GM06990 (cell line): ENCODE measurements at regions not wholly inside any gene's neighbourhood (a gene's known extent, or its start where the extent isn't known, plus 50 kb on each side); places are given as distances from the start of the nearest gene placed in this dataset.
"Not testable (repeated sequence)": the region's sequence is repeated elsewhere in the genome, so short reads cannot be mapped to it uniquely, and the experiment has no call there.

ENCODE experiments used
- DNase-seq: peaks from one replicate; pipeline ENCODE4 v3.0.0-alpha.2; 2011; ENCODE audit not compliant: insufficient read length; ENCODE audit errors: extremely low read depth
- H3K27me3 ChIP-seq: replicated peaks from 2 replicates; pipeline ENCODE4 v1.6.0; 2011; ENCODE audit warnings: low read length; ENCODE audit not compliant: control insufficient read depth, insufficient read depth
- H3K36me3 ChIP-seq: 2 replicates; pipeline ENCODE4 v1.5.1; 2011; ENCODE audit warnings: low read length; ENCODE audit not compliant: control insufficient read depth, insufficient read depth
- H3K4me3 ChIP-seq: replicated peaks from 2 replicates; pipeline ENCODE4 v1.5.1; 2011; ENCODE audit warnings: low read depth, mild to moderate bottlenecking, control low read depth, low read length
- TF ChIP-seq, protein P1 (sequence below): IDR thresholded peaks from 2 replicates; pipeline ENCODE4 v1.5.1; 2011; ENCODE audit warnings: low read length, control low read depth, mild to moderate bottlenecking, inconsistent platforms; ENCODE audit not compliant: insufficient read depth, poor library complexity, severe bottlenecking

DNA sequence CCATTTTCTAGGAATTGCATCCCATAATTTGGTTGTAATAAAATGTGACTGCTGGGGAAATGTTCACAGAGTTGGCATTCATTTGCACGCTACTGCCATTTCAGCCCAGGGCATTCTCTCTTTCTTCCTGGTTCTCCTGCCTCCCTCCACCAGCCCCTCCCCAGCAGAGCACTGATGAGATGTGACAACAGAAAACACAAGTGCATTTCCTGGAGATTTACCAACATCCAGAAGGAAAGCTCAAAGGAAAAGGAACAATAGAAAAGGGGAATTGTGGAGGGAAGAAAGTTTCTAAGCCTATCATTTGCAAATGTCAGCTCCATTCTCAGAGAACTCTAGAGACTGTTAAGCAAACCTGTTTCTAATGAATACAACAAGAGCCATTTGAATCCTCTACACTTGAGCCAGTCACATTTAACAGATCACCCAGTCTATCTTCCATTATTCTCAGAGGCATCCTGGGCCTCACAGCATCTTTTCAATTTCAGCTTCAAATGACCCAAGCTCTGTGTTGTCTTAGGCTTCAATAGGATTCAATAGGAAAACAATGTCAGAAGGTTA is 395.6 kb upstream of the PBX1 start:
- Histone ChIP-seq H3K4me3 (no peak overlapping the region), H3K27me3 (no peaks in the 10 kb centered on the region), H3K36me3 (no peaks in the 10 kb centered on the region)
- DNase-seq: no peak
- TF ChIP-seq, protein P1, sequence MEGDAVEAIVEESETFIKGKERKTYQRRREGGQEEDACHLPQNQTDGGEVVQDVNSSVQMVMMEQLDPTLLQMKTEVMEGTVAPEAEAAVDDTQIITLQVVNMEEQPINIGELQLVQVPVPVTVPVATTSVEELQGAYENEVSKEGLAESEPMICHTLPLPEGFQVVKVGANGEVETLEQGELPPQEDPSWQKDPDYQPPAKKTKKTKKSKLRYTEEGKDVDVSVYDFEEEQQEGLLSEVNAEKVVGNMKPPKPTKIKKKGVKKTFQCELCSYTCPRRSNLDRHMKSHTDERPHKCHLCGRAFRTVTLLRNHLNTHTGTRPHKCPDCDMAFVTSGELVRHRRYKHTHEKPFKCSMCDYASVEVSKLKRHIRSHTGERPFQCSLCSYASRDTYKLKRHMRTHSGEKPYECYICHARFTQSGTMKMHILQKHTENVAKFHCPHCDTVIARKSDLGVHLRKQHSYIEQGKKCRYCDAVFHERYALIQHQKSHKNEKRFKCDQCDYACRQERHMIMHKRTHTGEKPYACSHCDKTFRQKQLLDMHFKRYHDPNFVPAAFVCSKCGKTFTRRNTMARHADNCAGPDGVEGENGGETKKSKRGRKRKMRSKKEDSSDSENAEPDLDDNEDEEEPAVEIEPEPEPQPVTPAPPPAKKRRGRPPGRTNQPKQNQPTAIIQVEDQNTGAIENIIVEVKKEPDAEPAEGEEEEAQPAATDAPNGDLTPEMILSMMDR: no peak

DNA sequence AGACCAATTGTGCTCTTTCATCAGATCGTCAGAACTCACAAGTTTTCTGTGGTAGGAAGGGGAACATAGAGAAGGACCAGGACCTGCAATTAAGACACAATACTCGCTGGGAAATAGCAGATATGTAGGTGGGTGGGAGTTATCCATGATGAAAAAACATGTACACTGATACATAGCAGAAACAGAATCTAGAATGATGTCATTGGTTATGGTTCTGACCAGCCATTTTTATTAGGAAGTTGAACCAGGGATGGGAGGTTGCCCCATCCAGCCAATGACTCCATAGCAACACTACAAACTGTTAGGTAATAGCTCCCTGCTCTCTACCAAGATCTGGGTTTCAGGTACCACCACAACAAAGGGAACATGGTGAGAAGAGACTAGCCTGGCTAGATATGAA is 393.5 kb upstream of the PBX1 start:
- TF ChIP-seq, protein P1: no peak
- Histone ChIP-seq H3K4me3 (no peak overlapping the region), H3K27me3 (no peaks in the 10 kb centered on the region), H3K36me3 (no peaks in the 10 kb centered on the region)
- DNase-seq: no peak

DNA sequence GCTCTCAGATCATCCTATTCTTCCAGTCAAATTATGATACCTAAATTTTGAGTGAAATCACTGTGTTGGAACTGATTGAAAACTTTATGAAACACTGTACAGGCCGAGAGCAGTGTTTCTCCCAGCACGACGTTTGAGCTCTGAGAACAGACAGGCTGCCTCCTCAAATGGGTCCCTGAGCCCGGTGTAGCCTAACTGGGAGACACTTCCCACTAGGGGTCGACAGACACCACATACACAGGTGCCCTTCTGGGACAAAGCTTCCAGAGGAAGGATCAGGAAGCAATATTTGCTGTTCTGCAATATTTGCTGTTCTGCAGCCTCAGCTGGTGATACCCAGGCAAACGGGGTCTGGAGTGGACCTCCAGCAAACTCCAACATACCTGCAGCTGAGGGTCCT is 392.5 kb upstream of the PBX1 start:
- H3K27me3 ChIP-seq, DNase-seq, H3K36me3 ChIP-seq, H3K4me3 ChIP-seq: not testable (repeated sequence)

DNA sequence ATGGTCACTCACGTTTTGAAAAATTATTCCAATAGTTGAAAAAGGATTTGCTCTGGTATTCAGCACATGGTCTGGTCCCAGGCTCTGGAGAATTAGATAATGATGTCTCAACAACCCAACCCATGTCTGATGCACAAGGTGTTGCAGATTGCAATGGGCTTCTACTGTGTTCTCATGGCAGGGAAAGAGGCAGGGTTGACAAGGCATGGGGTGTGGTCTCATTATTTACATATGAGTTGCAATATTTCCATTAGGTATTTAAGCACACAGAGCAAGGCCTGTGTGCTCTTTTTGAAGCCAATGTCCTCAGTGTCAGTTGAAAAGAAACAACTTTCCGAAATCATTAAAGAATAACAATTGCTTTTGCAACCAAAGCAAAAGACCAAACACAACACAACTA is 381.9 kb upstream of the PBX1 start:
- DNase-seq: no peak
- Histone ChIP-seq H3K36me3 (no peaks in the 10 kb centered on the region), H3K4me3 (no peak overlapping the region), H3K27me3 (no peaks in the 10 kb centered on the region)
- TF ChIP-seq, protein P1: no peak

DNA sequence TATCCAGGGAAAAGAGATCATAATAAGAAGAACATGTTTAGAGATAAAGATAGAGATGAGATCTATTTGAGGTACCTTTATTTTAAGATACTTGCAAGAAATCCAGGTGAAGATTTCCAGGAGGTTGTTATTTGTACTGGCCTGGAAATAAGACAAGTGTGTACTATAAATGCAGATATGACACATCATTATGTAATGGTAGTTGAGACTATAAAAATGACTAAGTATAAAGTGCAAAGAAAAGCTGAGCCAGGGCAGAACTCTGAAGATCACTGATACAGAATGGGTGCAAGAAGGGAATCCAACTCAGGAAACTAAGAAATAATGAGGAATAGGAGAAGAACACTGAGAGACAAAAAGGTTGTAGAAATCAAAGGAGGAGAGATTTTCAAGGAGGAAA is 378.2 kb upstream of the PBX1 start:
- Histone ChIP-seq H3K27me3 (no peaks in the 10 kb centered on the region), H3K36me3 (no peaks in the 10 kb centered on the region), H3K4me3 (no peak overlapping the region)
- no peak for DNase-seq
- TF ChIP-seq, protein P1: no peak

DNA sequence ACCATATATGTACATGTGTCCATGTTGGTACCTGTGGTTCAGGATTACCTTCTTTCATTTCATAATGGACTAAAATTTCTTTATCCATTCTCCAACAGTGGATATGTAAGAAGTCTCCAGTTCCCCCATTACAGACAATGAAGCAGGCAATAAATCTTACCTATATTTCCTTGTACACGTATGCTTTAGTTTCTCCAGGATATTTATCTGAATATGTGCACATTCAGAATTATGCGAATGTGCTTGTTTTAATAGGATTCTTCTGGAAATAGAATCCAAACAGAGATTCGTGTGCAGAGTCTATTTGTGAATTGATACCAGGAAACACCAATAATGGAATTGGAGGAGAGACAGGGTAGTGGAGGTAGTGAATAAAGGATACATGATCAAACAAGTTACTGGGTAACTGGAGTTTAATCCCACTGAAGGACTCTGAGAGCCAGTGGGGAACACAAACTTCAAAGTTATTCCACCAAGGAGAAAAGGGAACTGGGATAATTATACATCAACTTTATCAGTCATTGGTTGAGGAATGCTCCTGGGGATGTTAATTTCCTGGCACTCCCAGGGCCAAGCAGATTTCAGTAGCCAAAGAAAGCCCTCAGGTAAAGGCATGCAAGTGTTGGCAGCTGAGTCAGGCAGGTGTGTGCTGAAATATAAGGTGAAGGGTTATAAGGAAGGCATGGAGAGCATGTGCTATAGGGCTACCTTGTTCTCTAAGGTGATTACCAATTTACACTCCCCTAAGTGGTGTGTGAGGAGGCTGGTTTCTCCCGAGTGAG is 374.9 kb upstream of the PBX1 start:
- Histone ChIP-seq H3K4me3 (no peak overlapping the region), H3K27me3 (no peaks in the 10 kb centered on the region), H3K36me3 (no peaks in the 10 kb centered on the region)
- DNase-seq: no peak
- TF ChIP-seq, protein P1: no peak
